SK-N-SH treated with all-trans-retinoic acid at 6 μM for 48 hours (cell line): ENCODE measurements at regions not wholly inside any gene's neighbourhood (a gene's known extent, or its start where the extent isn't known, plus 50 kb on each side); places are given as distances from the start of the nearest gene placed in this dataset.

Experiments used
- ATAC-seq: fragments of 200-7000 bp; cut with Tn5 transposase; 3 replicates; pipeline ENCODE4 v1.9.1; 2020; ENCODE audit warnings: mild to moderate bottlenecking, moderate library complexity
- ARNTL ChIP-seq: fragments of 450-650 bp; formaldehyde crosslinking; IDR thresholded peaks from 2 replicates; pipeline ENCODE4 v1.5.0; 2020; ENCODE audit warnings: low read depth, mild to moderate bottlenecking, moderate library complexity, borderline replicate concordance
- BACH2 ChIP-seq: fragments of 250-450 bp; sonication (Bioruptor Pico); IDR thresholded peaks from 2 replicates; pipeline ENCODE4 v1.9.0; 2021; ENCODE audit warnings: mild to moderate bottlenecking, borderline replicate concordance
- CSDC2 ChIP-seq: fragments of 250-450 bp; sonication (Bioruptor Pico); IDR thresholded peaks from 2 replicates; pipeline ENCODE4 v1.5.0; 2020; ENCODE audit warnings: mild to moderate bottlenecking, moderate library complexity
- ESRRG ChIP-seq: fragments of 250-450 bp; sonication (Bioruptor Pico); IDR thresholded peaks from 2 replicates; pipeline ENCODE4 v1.6.1; 2021; ENCODE audit warnings: mild to moderate bottlenecking
- ISL1 ChIP-seq: fragments of 250-450 bp; sonication (Bioruptor Pico); IDR thresholded peaks from 2 replicates; pipeline ENCODE4 v2.1.2; 2022; ENCODE audit warnings: mild to moderate bottlenecking, moderate library complexity
- OSR1 ChIP-seq: fragments of 250-450 bp; sonication (Bioruptor Pico); IDR thresholded peaks from 2 replicates; pipeline ENCODE4 v1.8.0; 2022; ENCODE audit warnings: moderate library complexity, mild to moderate bottlenecking, inconsistent platforms
- PPARA ChIP-seq: fragments of 250-450 bp; sonication (Bioruptor Pico); IDR thresholded peaks from 2 replicates; pipeline ENCODE4 v1.5.0; 2020; ENCODE audit warnings: mild to moderate bottlenecking, borderline replicate concordance
- SNAI2 ChIP-seq: fragments of 250-450 bp; sonication (Bioruptor Pico); IDR thresholded peaks from 2 replicates; pipeline ENCODE4 v1.5.0; 2020; ENCODE audit warnings: mild to moderate bottlenecking, moderate library complexity
- TCF4 ChIP-seq: fragments of 250-450 bp; sonication (Bioruptor Pico); IDR thresholded peaks from 2 replicates; pipeline ENCODE4 v1.8.0; 2021; ENCODE audit warnings: mild to moderate bottlenecking, moderate library complexity, borderline replicate concordance
- TOX ChIP-seq: fragments of 250-450 bp; sonication (Bioruptor Pico); IDR thresholded peaks from 2 replicates; pipeline ENCODE4 v1.8.0; 2021; ENCODE audit warnings: mild to moderate bottlenecking, moderate library complexity, borderline replicate concordance
- ZC3H10 ChIP-seq: fragments of 250-450 bp; sonication (Bioruptor Pico); IDR thresholded peaks from 2 replicates; pipeline ENCODE4 v1.5.1; 2021; ENCODE audit warnings: mild to moderate bottlenecking, moderate library complexity
- ZFP3 ChIP-seq: fragments of 250-450 bp; sonication (Bioruptor Pico); IDR thresholded peaks from 2 replicates; pipeline ENCODE4 v1.5.0; 2020; ENCODE audit warnings: mild to moderate bottlenecking, moderate library complexity
- ZFP30 ChIP-seq: fragments of 450-650 bp; formaldehyde crosslinking; IDR thresholded peaks from 2 replicates; pipeline ENCODE4 v1.5.0; 2022; ENCODE audit warnings: mild to moderate bottlenecking, moderate library complexity
- ZNF565 ChIP-seq: fragments of 450-650 bp; formaldehyde crosslinking; conservative IDR thresholded peaks from 2 replicates; pipeline ENCODE4 v1.5.0; 2020; ENCODE audit warnings: low read depth, mild to moderate bottlenecking, moderate library complexity
- ZNF70 ChIP-seq: fragments of 450-650 bp; formaldehyde crosslinking; IDR thresholded peaks from 2 replicates; pipeline ENCODE4 v1.5.0; 2020; ENCODE audit warnings: mild to moderate bottlenecking, moderate library complexity
- ZNF8 ChIP-seq: fragments of 450-650 bp; formaldehyde crosslinking; IDR thresholded peaks from 2 replicates; pipeline ENCODE4 v1.5.0; 2020; ENCODE audit warnings: mild to moderate bottlenecking, moderate library complexity
- TF ChIP-seq, protein P1 (sequence below): fragments of 250-450 bp; sonication (Bioruptor Pico); IDR thresholded peaks from 2 replicates; pipeline ENCODE4 v1.5.0; 2020; ENCODE audit warnings: mild to moderate bottlenecking, moderate library complexity
- TF ChIP-seq, protein P2 (sequence below): fragments of 250-450 bp; sonication (Bioruptor Pico); IDR thresholded peaks from 2 replicates; pipeline ENCODE4 v1.8.0; 2021; ENCODE audit warnings: low read depth, mild to moderate bottlenecking, moderate library complexity, borderline replicate concordance
- TF ChIP-seq, protein P3 (sequence below): fragments of 250-450 bp; sonication (Bioruptor Pico); IDR thresholded peaks from 2 replicates; pipeline ENCODE4 v1.5.1; 2020; ENCODE audit warnings: low read depth, mild to moderate bottlenecking, moderate library complexity
- TF ChIP-seq, protein P4 (sequence below): fragments of 250-450 bp; sonication (Bioruptor Pico); IDR thresholded peaks from 2 replicates; pipeline ENCODE4 v1.8.0; 2020; ENCODE audit warnings: mild to moderate bottlenecking, moderate library complexity, borderline replicate concordance
- TF ChIP-seq, protein P5 (sequence below): fragments of 250-450 bp; sonication (Bioruptor Pico); IDR thresholded peaks from 2 replicates; pipeline ENCODE4 v1.5.1; 2021; ENCODE audit warnings: mild to moderate bottlenecking, moderate library complexity

DNA sequence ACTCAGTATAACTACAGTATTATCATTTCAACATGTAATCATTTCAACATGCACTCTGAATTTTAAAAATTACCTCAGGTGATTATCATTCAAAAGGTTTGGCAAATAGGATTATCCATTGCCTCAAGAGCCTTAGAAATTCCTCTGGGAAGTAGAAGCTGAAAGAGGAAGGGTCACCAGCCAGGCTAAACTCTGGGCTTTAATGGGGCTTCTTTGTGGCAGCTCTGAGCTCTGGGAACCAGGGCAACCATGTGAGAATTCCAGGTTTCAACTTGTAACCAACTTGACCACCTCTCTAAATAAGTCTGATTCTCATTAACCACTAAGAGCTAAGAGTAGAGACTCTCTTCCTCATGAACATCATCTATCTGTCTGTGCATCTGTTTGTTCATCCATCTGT is 117.2 kb upstream of the MED14 start (continued):
- TF ChIP-seq ZFP30 (CRISPR knock-in tag) = no peak

DNA sequence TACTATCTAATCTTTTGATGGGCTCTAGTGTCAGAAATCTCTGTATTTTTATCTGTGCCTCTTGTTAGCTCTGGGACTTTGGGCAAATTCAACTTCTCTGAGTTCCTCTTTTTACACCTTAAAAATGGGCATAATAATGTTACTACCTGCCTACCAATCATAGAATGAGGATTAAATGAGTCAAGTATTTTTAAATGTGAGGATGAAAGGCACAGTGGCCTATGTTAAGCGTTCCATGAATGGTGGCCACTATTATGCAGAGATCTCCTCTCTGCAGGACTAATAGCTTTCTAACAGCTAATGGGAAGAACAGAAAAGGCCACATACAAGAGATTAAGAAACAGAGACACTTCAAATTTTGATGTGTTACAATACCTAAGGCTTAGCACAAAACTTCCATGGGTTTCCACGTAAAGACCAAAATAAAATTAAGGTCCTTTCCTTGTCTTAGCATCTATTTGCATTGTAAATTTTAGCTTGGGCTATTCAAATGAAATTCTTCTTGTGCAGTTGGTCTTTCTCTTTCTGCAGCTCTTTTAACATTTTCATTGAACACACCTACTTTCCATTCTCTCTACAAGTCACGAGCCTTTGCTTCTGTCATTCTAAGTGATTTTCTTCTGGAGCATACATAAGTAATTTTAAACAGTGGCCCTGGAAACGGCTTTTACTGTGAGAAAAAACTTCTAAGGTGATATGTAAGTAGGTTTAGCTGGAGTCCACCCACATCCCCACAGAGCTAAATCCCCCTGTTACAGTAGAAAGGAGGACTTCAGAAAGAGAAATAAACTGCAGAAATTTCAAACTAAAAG is 117.9 kb upstream of the MED14 start:
- TF ChIP-seq ESRRG (no peak), PPARA (CRISPR knock-in tag) (no peak), ARNTL (CRISPR knock-in tag) (no peak), ZNF8 (CRISPR knock-in tag) (no peak), ZNF70 (CRISPR knock-in tag) (no peak), TOX (no peak), ZC3H10 (CRISPR knock-in tag) (no peak), ZNF565 (CRISPR knock-in tag) (no peak), ZFP30 (CRISPR knock-in tag) (no peak), ISL1 (CRISPR knock-in tag) (no peak), BACH2 (no peak), TCF4 (CRISPR knock-in tag) (no peak), OSR1 (no peak)
- TF ChIP-seq, protein P1, sequence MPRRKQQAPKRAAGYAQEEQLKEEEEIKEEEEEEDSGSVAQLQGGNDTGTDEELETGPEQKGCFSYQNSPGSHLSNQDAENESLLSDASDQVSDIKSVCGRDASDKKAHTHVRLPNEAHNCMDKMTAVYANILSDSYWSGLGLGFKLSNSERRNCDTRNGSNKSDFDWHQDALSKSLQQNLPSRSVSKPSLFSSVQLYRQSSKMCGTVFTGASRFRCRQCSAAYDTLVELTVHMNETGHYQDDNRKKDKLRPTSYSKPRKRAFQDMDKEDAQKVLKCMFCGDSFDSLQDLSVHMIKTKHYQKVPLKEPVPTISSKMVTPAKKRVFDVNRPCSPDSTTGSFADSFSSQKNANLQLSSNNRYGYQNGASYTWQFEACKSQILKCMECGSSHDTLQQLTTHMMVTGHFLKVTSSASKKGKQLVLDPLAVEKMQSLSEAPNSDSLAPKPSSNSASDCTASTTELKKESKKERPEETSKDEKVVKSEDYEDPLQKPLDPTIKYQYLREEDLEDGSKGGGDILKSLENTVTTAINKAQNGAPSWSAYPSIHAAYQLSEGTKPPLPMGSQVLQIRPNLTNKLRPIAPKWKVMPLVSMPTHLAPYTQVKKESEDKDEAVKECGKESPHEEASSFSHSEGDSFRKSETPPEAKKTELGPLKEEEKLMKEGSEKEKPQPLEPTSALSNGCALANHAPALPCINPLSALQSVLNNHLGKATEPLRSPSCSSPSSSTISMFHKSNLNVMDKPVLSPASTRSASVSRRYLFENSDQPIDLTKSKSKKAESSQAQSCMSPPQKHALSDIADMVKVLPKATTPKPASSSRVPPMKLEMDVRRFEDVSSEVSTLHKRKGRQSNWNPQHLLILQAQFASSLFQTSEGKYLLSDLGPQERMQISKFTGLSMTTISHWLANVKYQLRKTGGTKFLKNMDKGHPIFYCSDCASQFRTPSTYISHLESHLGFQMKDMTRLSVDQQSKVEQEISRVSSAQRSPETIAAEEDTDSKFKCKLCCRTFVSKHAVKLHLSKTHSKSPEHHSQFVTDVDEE = no peak
- TF ChIP-seq, protein P2, sequence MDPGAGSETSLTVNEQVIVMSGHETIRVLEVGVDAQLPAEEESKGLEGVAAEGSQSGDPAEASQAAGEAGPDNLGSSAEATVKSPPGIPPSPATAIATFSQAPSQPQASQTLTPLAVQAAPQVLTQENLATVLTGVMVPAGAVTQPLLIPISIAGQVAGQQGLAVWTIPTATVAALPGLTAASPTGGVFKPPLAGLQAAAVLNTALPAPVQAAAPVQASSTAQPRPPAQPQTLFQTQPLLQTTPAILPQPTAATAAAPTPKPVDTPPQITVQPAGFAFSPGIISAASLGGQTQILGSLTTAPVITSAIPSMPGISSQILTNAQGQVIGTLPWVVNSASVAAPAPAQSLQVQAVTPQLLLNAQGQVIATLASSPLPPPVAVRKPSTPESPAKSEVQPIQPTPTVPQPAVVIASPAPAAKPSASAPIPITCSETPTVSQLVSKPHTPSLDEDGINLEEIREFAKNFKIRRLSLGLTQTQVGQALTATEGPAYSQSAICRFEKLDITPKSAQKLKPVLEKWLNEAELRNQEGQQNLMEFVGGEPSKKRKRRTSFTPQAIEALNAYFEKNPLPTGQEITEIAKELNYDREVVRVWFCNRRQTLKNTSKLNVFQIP (CRISPR knock-in tag) = no peak
- TF ChIP-seq, protein P3, sequence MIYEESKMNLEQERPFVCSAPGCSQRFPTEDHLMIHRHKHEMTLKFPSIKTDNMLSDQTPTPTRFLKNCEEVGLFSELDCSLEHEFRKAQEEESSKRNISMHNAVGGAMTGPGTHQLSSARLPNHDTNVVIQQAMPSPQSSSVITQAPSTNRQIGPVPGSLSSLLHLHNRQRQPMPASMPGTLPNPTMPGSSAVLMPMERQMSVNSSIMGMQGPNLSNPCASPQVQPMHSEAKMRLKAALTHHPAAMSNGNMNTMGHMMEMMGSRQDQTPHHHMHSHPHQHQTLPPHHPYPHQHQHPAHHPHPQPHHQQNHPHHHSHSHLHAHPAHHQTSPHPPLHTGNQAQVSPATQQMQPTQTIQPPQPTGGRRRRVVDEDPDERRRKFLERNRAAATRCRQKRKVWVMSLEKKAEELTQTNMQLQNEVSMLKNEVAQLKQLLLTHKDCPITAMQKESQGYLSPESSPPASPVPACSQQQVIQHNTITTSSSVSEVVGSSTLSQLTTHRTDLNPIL (CRISPR knock-in tag) = no peak
- ATAC-seq = no peak

DNA sequence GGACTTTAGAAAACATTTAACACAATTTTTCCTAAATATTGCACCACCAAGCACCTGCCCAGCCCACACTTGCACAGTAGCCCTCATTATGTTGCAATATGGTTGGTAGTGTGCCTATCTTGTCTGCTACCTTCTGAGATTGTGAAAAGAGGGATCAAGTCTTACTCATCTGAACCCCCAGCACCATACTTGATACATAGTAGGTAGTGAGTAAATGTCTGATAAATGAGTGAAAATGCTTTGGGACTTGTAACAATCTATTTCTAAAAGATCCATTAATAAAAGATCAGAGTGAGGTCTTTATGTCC is 118.4 kb upstream of the MED14 start:
- no peak for TF ChIP-seq ZNF8 (CRISPR knock-in tag)
- TF ChIP-seq, protein P4, sequence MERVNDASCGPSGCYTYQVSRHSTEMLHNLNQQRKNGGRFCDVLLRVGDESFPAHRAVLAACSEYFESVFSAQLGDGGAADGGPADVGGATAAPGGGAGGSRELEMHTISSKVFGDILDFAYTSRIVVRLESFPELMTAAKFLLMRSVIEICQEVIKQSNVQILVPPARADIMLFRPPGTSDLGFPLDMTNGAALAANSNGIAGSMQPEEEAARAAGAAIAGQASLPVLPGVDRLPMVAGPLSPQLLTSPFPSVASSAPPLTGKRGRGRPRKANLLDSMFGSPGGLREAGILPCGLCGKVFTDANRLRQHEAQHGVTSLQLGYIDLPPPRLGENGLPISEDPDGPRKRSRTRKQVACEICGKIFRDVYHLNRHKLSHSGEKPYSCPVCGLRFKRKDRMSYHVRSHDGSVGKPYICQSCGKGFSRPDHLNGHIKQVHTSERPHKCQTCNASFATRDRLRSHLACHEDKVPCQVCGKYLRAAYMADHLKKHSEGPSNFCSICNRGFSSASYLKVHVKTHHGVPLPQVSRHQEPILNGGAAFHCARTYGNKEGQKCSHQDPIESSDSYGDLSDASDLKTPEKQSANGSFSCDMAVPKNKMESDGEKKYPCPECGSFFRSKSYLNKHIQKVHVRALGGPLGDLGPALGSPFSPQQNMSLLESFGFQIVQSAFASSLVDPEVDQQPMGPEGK (CRISPR knock-in tag) = no peak
- TF ChIP-seq ZNF565 (CRISPR knock-in tag) = no peak
- no peak for TF ChIP-seq CSDC2 (CRISPR knock-in tag)
- TF ChIP-seq PPARA (CRISPR knock-in tag) = no peak
- TF ChIP-seq BACH2 = no peak
- no peak for TF ChIP-seq TCF4 (CRISPR knock-in tag)
- no peak for TF ChIP-seq ZFP3 (CRISPR knock-in tag)
- no peak for TF ChIP-seq ZC3H10 (CRISPR knock-in tag)
- no peak for TF ChIP-seq ISL1 (CRISPR knock-in tag)
- TF ChIP-seq OSR1 = no peak
- TF ChIP-seq, protein P5, sequence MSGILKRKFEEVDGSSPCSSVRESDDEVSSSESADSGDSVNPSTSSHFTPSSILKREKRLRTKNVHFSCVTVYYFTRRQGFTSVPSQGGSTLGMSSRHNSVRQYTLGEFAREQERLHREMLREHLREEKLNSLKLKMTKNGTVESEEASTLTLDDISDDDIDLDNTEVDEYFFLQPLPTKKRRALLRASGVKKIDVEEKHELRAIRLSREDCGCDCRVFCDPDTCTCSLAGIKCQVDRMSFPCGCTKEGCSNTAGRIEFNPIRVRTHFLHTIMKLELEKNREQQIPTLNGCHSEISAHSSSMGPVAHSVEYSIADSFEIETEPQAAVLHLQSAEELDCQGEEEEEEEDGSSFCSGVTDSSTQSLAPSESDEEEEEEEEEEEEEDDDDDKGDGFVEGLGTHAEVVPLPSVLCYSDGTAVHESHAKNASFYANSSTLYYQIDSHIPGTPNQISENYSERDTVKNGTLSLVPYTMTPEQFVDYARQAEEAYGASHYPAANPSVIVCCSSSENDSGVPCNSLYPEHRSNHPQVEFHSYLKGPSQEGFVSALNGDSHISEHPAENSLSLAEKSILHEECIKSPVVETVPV (CRISPR knock-in tag) = no peak
- no peak for TF ChIP-seq ZFP30 (CRISPR knock-in tag)
- TF ChIP-seq, protein P2 (CRISPR knock-in tag) = no peak
- TF ChIP-seq ZNF70 (CRISPR knock-in tag) = no peak
- TF ChIP-seq SNAI2 = no peak
- ATAC-seq = no peak
